MM.1S (cell line): ENCODE measurements at regions not wholly inside any gene's neighbourhood (a gene's known extent, or its start where the extent isn't known, plus 50 kb on each side); places are given as distances from the start of the nearest gene placed in this dataset.
"Not testable (repeated sequence)": the region's sequence is repeated elsewhere in the genome, so short reads cannot be mapped to it uniquely, and the experiment has no call there.

Experiments
- DNase-seq: peaks from one replicate; pipeline ENCODE4 v3.0.0-alpha.2; 2015
- H2AFZ ChIP-seq: fragments of 300-600 bp; sonication (generic); 2 replicates; pipeline ENCODE4 v1.6.0; 2016; ENCODE audit warnings: antibody characterized with exemption, low read length
- H3F3A ChIP-seq: fragments of 300-600 bp; sonication (generic); 2 replicates; pipeline ENCODE4 v1.6.1; 2016; ENCODE audit warnings: mild to moderate bottlenecking, antibody characterized with exemption, low read length, moderate library complexity, mixed read lengths; ENCODE audit not compliant: insufficient read depth
- H3K27ac ChIP-seq: fragments of 300-600 bp; sonication (generic); 2 replicates; pipeline ENCODE4 v1.5.1; 2016; ENCODE audit warnings: mild to moderate bottlenecking, low read length
- H3K27me3 ChIP-seq: fragments of 300-600 bp; sonication (generic); replicated peaks from 2 replicates; pipeline ENCODE4 v1.6.0; 2016; ENCODE audit warnings: low read length; ENCODE audit not compliant: insufficient read depth
- H3K36me3 ChIP-seq: fragments of 300-600 bp; sonication (generic); replicated peaks from 2 replicates; pipeline ENCODE4 v1.6.1; 2016; ENCODE audit warnings: mild to moderate bottlenecking, low read length, mixed read lengths; ENCODE audit not compliant: insufficient read depth
- H3K4me1 ChIP-seq: fragments of 300-600 bp; sonication (generic); 2 replicates; pipeline ENCODE4 v1.6.1; 2016; ENCODE audit warnings: low read length, mixed read lengths
- H3K4me2 ChIP-seq: fragments of 300-600 bp; sonication (generic); 2 replicates; pipeline ENCODE4 v1.6.0; 2016; ENCODE audit warnings: low read depth, low read length
- H3K4me3 ChIP-seq: fragments of 300-600 bp; sonication (generic); 2 replicates; pipeline ENCODE4 v1.5.1; 2016; ENCODE audit warnings: low read length, mixed read lengths
- H3K79me2 ChIP-seq: fragments of 300-600 bp; sonication (generic); 2 replicates; pipeline ENCODE4 v1.6.1; 2016; ENCODE audit warnings: mixed run types, low read length, mixed read lengths
- H3K9ac ChIP-seq: fragments of 300-600 bp; sonication (generic); 2 replicates; pipeline ENCODE4 v1.6.1; 2016; ENCODE audit warnings: low read length, mixed read lengths
- H3K9me2 ChIP-seq: fragments of 300-600 bp; sonication (generic); replicated peaks from 2 replicates; pipeline ENCODE4 v1.6.1; 2016; ENCODE audit warnings: mild to moderate bottlenecking, low read length, mixed read lengths; ENCODE audit not compliant: insufficient read depth
- H3K9me3 ChIP-seq: fragments of 300-600 bp; sonication (generic); replicated peaks from 2 replicates; pipeline ENCODE4 v1.6.1; 2016; ENCODE audit warnings: mild to moderate bottlenecking, low read length, mixed read lengths; ENCODE audit not compliant: insufficient read depth
- H4K20me1 ChIP-seq: fragments of 300-600 bp; sonication (generic); 2 replicates; pipeline ENCODE4 v1.6.1; 2016; ENCODE audit warnings: mild to moderate bottlenecking, low read length, moderate library complexity, mixed read lengths; ENCODE audit not compliant: insufficient read depth
- CTCF ChIP-seq: fragments of 300-600 bp; sonication (generic); IDR thresholded peaks from 2 replicates; pipeline ENCODE4 v1.5.1; 2016; ENCODE audit warnings: antibody characterized with exemption, low read length, mixed read lengths
- EZH2 ChIP-seq: fragments of 300-600 bp; sonication (generic); optimal IDR thresholded peaks from 2 replicates; pipeline ENCODE3; 2017; ENCODE audit warnings: low read depth, mild to moderate bottlenecking, antibody characterized with exemption, low read length, mixed read lengths
- EZH2phosphoT487 ChIP-seq: fragments of 300-600 bp; sonication (generic); IDR thresholded peaks from 2 replicates; pipeline ENCODE4 v1.6.1; 2018; ENCODE audit warnings: antibody characterized with exemption, low read length

- Histone ChIP-seq H3K27ac (no peak overlapping the region), H2AFZ (no peak overlapping the region), H4K20me1 (no peaks in the 10 kb centered on the region), H3F3A (no peaks in the 10 kb centered on the region), H3K79me2 (no peaks in the 10 kb centered on the region), H3K4me3 (no peak overlapping the region), H3K4me2 (no peak overlapping the region), H3K36me3 (no peaks in the 10 kb centered on the region), H3K9me3 (no peaks in the 10 kb centered on the region), H3K4me1 (no peaks in the 10 kb centered on the region), H3K9ac (no peak overlapping the region), H3K9me2 (no peaks in the 10 kb centered on the region), H3K27me3 (no peaks in the 10 kb centered on the region)
- DNase-seq: no peak
- no peak for TF ChIP-seq EZH2phosphoT487
- no peak for TF ChIP-seq CTCF
- TF ChIP-seq EZH2: no peak
Observed at GRCh38 chr4:133544097-133544496, 395.0 kb downstream of the PCDH10 start.

GRCh38 chr4:133537780-133538281, 388.7 kb downstream of the PCDH10 start:
- no peak overlapping the region for H3K9ac ChIP-seq
- TF ChIP-seq EZH2 (no peak), CTCF (no peak), EZH2phosphoT487 (no peak)
- no peaks in the 10 kb centered on the region for H4K20me1 ChIP-seq
- no peaks in the 10 kb centered on the region for H3K9me2 ChIP-seq
- H3K27me3 ChIP-seq: no peaks in the 10 kb centered on the region
- H3K4me3 ChIP-seq: no peak overlapping the region
- H3F3A ChIP-seq: no peaks in the 10 kb centered on the region
- no peaks in the 10 kb centered on the region for H3K36me3 ChIP-seq
- H3K79me2 ChIP-seq: no peaks in the 10 kb centered on the region
- H3K4me2 ChIP-seq: no peak overlapping the region
- H3K4me1 ChIP-seq: no peaks in the 10 kb centered on the region
- no peak overlapping the region for H2AFZ ChIP-seq
- H3K9me3 ChIP-seq: no peaks in the 10 kb centered on the region
- no peak overlapping the region for H3K27ac ChIP-seq
- no peak for DNase-seq

GRCh38 chr4:133534224-133534623, 385.1 kb downstream of the PCDH10 start:
- H4K20me1 ChIP-seq, DNase-seq, H3K27me3 ChIP-seq, H3K4me1 ChIP-seq, H3K4me2 ChIP-seq, H2AFZ ChIP-seq, H3K79me2 ChIP-seq, H3K36me3 ChIP-seq, H3K9me2 ChIP-seq, H3K27ac ChIP-seq, H3K9ac ChIP-seq, H3F3A ChIP-seq, H3K9me3 ChIP-seq, H3K4me3 ChIP-seq: not testable (repeated sequence)

- no peaks in the 10 kb centered on the region for H3K9me2 ChIP-seq
- no peaks in the 10 kb centered on the region for H4K20me1 ChIP-seq
- no peaks in the 10 kb centered on the region for H3K27me3 ChIP-seq
- no peaks in the 10 kb centered on the region for H3F3A ChIP-seq
- no peak overlapping the region for H3K4me3 ChIP-seq
- H3K36me3 ChIP-seq: no peaks in the 10 kb centered on the region
- H3K79me2 ChIP-seq: no peaks in the 10 kb centered on the region
- no peak overlapping the region for H3K27ac ChIP-seq
- H3K4me2 ChIP-seq: no peak overlapping the region
- no peaks in the 10 kb centered on the region for H3K9me3 ChIP-seq
- no peaks in the 10 kb centered on the region for H3K4me1 ChIP-seq
- H3K9ac ChIP-seq: no peak overlapping the region
- TF ChIP-seq EZH2: no peak
- TF ChIP-seq CTCF: no peak
- no peak for TF ChIP-seq EZH2phosphoT487
- no peak overlapping the region for H2AFZ ChIP-seq
- DNase-seq: no peak
Observed at GRCh38 chr4:133524369-133524768, 375.3 kb downstream of the PCDH10 start.
